Suprapubic skin (tissue), 4 donors: ENCODE measurements at regions not wholly inside any gene's neighbourhood (a gene's known extent, or its start where the extent isn't known, plus 50 kb on each side); places are given as distances from the start of the nearest gene placed in this dataset.

ENCODE experiments used
- DNase-seq, 2 donors: peaks; one replicate each; pipeline ENCODE4 v3.0.0-alpha.2; 2019; ENCODE audit warnings: low spot score in 2 of 2
- H3K27ac ChIP-seq: fragments of 200-600 bp; sonication (generic); one replicate; pipeline ENCODE4 v1.5.1; 2019
- H3K27me3 ChIP-seq: fragments of 200-600 bp; sonication (generic); one replicate; pipeline ENCODE4 v1.5.1; 2019
- H3K36me3 ChIP-seq: fragments of 200-600 bp; sonication (generic); one replicate; pipeline ENCODE4 v1.5.1; 2019
- H3K4me1 ChIP-seq: fragments of 200-600 bp; sonication (generic); one replicate; pipeline ENCODE4 v1.5.1; 2019
- H3K4me3 ChIP-seq: fragments of 200-600 bp; sonication (generic); one replicate; pipeline ENCODE4 v1.5.1; 2019; ENCODE audit warnings: mild to moderate bottlenecking
- H3K9me3 ChIP-seq: fragments of 200-600 bp; sonication (generic); one replicate; pipeline ENCODE4 v1.5.1; 2019
- CTCF ChIP-seq, 2 donors: fragments of 200-600 bp in 1 of 2; fragments of 450-650 bp in 1 of 2; sonication (generic) in 1 of 2; IDR thresholded peaks; one replicate each; pipeline ENCODE4 v1.5.1; 2016 to 2019; ENCODE audit warnings: antibody characterized with exemption in 2 of 2, mild to moderate bottlenecking in 1 of 2, moderate library complexity in 1 of 2
- EP300 ChIP-seq: sonication (generic); formaldehyde crosslinking; IDR thresholded peaks from one replicate; pipeline ENCODE4 v1.6.1; 2017; ENCODE audit warnings: antibody characterized with exemption
- POLR2A ChIP-seq, 2 donors: fragments of 450-650 bp; IDR thresholded peaks; one replicate each; pipeline ENCODE4 v1.6.1; 2017; ENCODE audit warnings: antibody characterized with exemption in 2 of 2, mild to moderate bottlenecking in 2 of 2, moderate library complexity in 2 of 2
- POLR2AphosphoS5 ChIP-seq, 3 donors: sonication (generic); formaldehyde crosslinking; IDR thresholded peaks; one replicate each; pipeline ENCODE4 v1.6.1; 2017; ENCODE audit warnings: antibody characterized with exemption in 3 of 3
- WGBS: methylation state at CpG from one replicate; pipeline ENCODE4 v1.1.5; 2018; 5-methylcytosine and 5-hydroxymethylcytosine counted together

GRCh38 chr10:109474261-109474660 is 449.1 kb downstream of the XPNPEP1 start:
- Histone ChIP-seq H3K27me3 (no peaks in the 10 kb centered on the region), H3K9me3 (no peaks in the 10 kb centered on the region), H3K4me3 (no peak overlapping the region), H3K4me1 (no peaks in the 10 kb centered on the region), H3K36me3 (no peaks in the 10 kb centered on the region), H3K27ac (no peak overlapping the region)
- WGBS, result 46% methylated on average over 4 of the region's 4 CpGs
- TF ChIP-seq EP300 (no peak), POLR2AphosphoS5 (IDR thresholded peaks at IDR 0.05) (no peak), POLR2A (IDR thresholded peaks at IDR 0.05) (no peak), CTCF (IDR thresholded peaks at IDR 0.05) (no peak)
- no peak for DNase-seq

DNA sequence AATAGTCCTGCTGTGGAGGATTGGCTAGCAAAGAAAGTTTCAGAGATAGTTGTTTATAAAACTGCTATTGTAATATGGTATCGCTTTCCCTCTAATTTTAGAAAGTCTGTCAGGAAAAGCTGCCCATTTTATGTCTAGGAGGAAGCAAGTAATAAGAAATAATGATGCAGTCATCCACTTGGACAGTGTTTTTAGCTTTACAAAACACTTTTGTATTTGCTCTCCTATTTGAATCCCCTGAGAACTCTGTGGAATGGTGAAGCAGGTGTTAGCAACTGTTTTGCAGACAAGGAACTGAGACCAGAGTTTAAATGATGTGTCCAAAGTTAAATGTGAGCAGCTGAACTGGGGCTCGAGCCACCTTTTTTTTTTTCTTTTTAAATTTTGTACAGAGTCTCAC is 455.8 kb downstream of the XPNPEP1 start:
- TF ChIP-seq EP300 (no peak), POLR2AphosphoS5 (IDR thresholded peaks at IDR 0.05) (no peak), CTCF (IDR thresholded peaks at IDR 0.05) (no peak), POLR2A (IDR thresholded peaks at IDR 0.05) (no peak)
- no peaks in the 10 kb centered on the region for H3K27me3 ChIP-seq
- H3K4me1 ChIP-seq, result no peaks in the 10 kb centered on the region
- H3K9me3 ChIP-seq, result no peaks in the 10 kb centered on the region
- 71% methylated on average over 2 of the region's 2 CpGs for WGBS
- H3K36me3 ChIP-seq, result no peaks in the 10 kb centered on the region
- H3K27ac ChIP-seq, result no peak overlapping the region
- H3K4me3 ChIP-seq, result no peak overlapping the region
- DNase-seq, result no peak

DNA sequence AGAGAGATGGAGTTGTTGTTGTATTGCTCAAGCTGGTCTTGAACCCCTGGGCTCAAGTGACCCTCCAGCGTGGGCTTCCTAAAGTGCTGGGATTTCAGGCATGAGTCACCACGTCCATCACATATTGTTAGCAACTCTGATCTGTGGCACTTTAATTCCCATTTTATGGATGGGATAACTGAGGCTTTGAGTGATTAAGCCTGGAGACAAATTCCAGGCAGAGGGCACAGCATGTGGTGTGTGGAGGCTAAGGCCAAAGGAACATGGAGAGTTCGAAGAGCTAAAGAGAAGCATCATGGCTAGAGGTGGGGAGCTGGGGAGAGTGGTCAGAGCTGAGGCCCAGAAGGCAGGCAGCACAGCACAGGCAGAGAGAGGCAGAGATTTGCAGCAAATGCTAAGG is 458.4 kb downstream of the XPNPEP1 start:
- TF ChIP-seq EP300, result no peak

GRCh38 chr10:109457302-109457638 is 466.0 kb downstream of the XPNPEP1 start:
- Histone ChIP-seq H3K4me3 (peak overlapping the region; percentile 18), H3K27ac (no peak overlapping the region), H3K9me3 (no peaks in the 10 kb centered on the region), H3K4me1 (no peaks in the 10 kb centered on the region), H3K27me3 (peaks cover 35% of the 10 kb centered on the region), H3K36me3 (no peaks in the 10 kb centered on the region)
- WGBS, result 10% methylated on average over 4 of the region's 9 CpGs
- no peak for DNase-seq
- TF ChIP-seq POLR2AphosphoS5 (IDR thresholded peaks at IDR 0.05) (no peak), CTCF (IDR thresholded peaks at IDR 0.05) (no peak), EP300 (no peak), POLR2A (IDR thresholded peaks at IDR 0.05) (no peak)

More for the DNA sequence above, 458.4 kb downstream of the XPNPEP1 start:
- WGBS, result 82% methylated on average over 3 of the region's 3 CpGs
- Histone ChIP-seq H3K27me3 (no peaks in the 10 kb centered on the region), H3K36me3 (no peaks in the 10 kb centered on the region), H3K4me1 (no peaks in the 10 kb centered on the region), H3K9me3 (no peaks in the 10 kb centered on the region), H3K27ac (no peak overlapping the region), H3K4me3 (no peak overlapping the region)
- DNase-seq, result no peak

GRCh38 chr10:109456566-109457301 is 466.6 kb downstream of the XPNPEP1 start:
- Histone ChIP-seq H3K36me3 (no peaks in the 10 kb centered on the region), H3K9me3 (no peaks in the 10 kb centered on the region), H3K4me3 (peak overlapping the region; percentile 18), H3K27me3 (peaks cover 35% of the 10 kb centered on the region), H3K27ac (no peak overlapping the region), H3K4me1 (no peaks in the 10 kb centered on the region)
- under 1% methylated on average over 20 of the region's 59 CpGs for WGBS
- no peak for TF ChIP-seq POLR2A (IDR thresholded peaks at IDR 0.05)
- no peak for TF ChIP-seq CTCF (IDR thresholded peaks at IDR 0.05)
- no peak for DNase-seq

DNA sequence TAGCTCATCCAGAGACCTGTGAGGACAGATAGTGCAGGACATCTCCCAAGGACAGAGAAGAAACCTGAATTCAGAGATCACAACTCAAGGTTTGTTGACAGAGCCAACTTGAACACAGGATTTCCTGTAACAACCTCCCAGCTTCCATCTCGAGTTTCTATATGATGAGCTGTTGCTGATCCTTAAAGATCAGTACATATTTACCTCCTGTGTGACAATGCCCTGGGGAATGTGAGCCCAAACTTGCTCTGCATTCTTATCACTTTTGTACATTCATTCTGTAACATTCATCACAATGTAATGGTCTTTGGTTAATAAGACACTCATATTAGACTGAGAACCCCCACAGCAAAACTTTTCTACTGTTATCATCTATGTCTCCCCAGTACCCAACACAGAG is 468.6 kb downstream of the XPNPEP1 start:
- H3K9me3 ChIP-seq, result no peaks in the 10 kb centered on the region
- WGBS, result 11% methylated on average over 1 of the region's 1 CpG
- peaks cover 35% of the 10 kb centered on the region for H3K27me3 ChIP-seq
- TF ChIP-seq EP300 (no peak), POLR2A (IDR thresholded peaks at IDR 0.05) (no peak), POLR2AphosphoS5 (IDR thresholded peaks at IDR 0.05) (no peak), CTCF (IDR thresholded peaks at IDR 0.05) (no peak)
- no peaks in the 10 kb centered on the region for H3K4me1 ChIP-seq
- DNase-seq, result no peak
- H3K36me3 ChIP-seq, result no peaks in the 10 kb centered on the region
- no peak overlapping the region for H3K4me3 ChIP-seq
- no peak overlapping the region for H3K27ac ChIP-seq
